KMS-11 (cell line): ENCODE measurements at regions not wholly inside any gene's neighbourhood (a gene's known extent, or its start where the extent isn't known, plus 50 kb on each side); places are given as distances from the start of the nearest gene placed in this dataset.
"Not testable (repeated sequence)": the region's sequence is repeated elsewhere in the genome, so short reads cannot be mapped to it uniquely, and the experiment has no call there.

Experiments
- H2AFZ ChIP-seq: fragments of 200-600 bp; sonication (generic); 2 replicates; pipeline ENCODE4 v1.6.1; 2016; ENCODE audit warnings: antibody characterized with exemption, mixed run types, low read depth
- H3K27ac ChIP-seq: fragments of 200-600 bp; sonication (generic); 2 replicates; pipeline ENCODE4 v1.6.1; 2016; ENCODE audit warnings: mild to moderate bottlenecking, mixed run types
- H3K27me3 ChIP-seq: fragments of 200-600 bp; sonication (generic); 2 replicates; pipeline ENCODE4 v1.6.1; 2017; ENCODE audit warnings: mild to moderate bottlenecking, low read depth, mixed run types, moderate library complexity; ENCODE audit not compliant: insufficient read depth
- H3K36me3 ChIP-seq: fragments of 200-600 bp; sonication (generic); 2 replicates; pipeline ENCODE4 v1.6.1; 2017; ENCODE audit warnings: mild to moderate bottlenecking, mixed run types; ENCODE audit not compliant: insufficient read depth
- H3K4me1 ChIP-seq: fragments of 200-600 bp; sonication (generic); 2 replicates; pipeline ENCODE4 v1.6.1; 2016; ENCODE audit warnings: mild to moderate bottlenecking, low read depth, mixed run types; ENCODE audit not compliant: poor library complexity, severe bottlenecking
- H3K4me2 ChIP-seq: fragments of 200-600 bp; sonication (generic); 2 replicates; pipeline ENCODE4 v1.7.0; 2016; ENCODE audit warnings: mild to moderate bottlenecking, mixed run types
- H3K4me3 ChIP-seq: fragments of 200-600 bp; sonication (generic); IDR thresholded peaks from 2 replicates; pipeline ENCODE4 v1.6.1; 2017; ENCODE audit warnings: low read depth, low read length, mixed read lengths; ENCODE audit not compliant: insufficient read depth
- H3K79me2 ChIP-seq: fragments of 200-600 bp; sonication (generic); 2 replicates; pipeline ENCODE4 v1.6.1; 2016; ENCODE audit warnings: low read depth, mixed run types; ENCODE audit not compliant: insufficient read depth
- H3K9ac ChIP-seq: fragments of 200-600 bp; sonication (generic); 2 replicates; pipeline ENCODE4 v1.6.1; 2016; ENCODE audit warnings: mild to moderate bottlenecking, mixed run types
- H4K20me1 ChIP-seq: fragments of 200-600 bp; sonication (generic); 2 replicates; pipeline ENCODE4 v1.6.1; 2016; ENCODE audit warnings: mild to moderate bottlenecking, mixed run types; ENCODE audit not compliant: insufficient read depth
- CTCF ChIP-seq: fragments of 200-600 bp; sonication (generic); conservative IDR thresholded peaks from 2 replicates; pipeline ENCODE4 v1.6.1; 2017; ENCODE audit warnings: low read depth, mild to moderate bottlenecking, antibody characterized with exemption, low read length, moderate library complexity, mixed read lengths

GRCh38 chr17:64749306-64749705, 87.2 kb upstream of the SMURF2 start:
- Histone ChIP-seq H3K9ac (no peak overlapping the region), H3K4me1 (no peaks in the 10 kb centered on the region), H3K36me3 (no peaks in the 10 kb centered on the region), H3K27me3 (no peaks in the 10 kb centered on the region), H3K79me2 (no peaks in the 10 kb centered on the region), H3K4me2 (no peak overlapping the region), H2AFZ (no peak overlapping the region), H3K27ac (no peak overlapping the region), H4K20me1 (no peaks in the 10 kb centered on the region), H3K4me3 (no peak overlapping the region)
- TF ChIP-seq CTCF: no peak

DNA sequence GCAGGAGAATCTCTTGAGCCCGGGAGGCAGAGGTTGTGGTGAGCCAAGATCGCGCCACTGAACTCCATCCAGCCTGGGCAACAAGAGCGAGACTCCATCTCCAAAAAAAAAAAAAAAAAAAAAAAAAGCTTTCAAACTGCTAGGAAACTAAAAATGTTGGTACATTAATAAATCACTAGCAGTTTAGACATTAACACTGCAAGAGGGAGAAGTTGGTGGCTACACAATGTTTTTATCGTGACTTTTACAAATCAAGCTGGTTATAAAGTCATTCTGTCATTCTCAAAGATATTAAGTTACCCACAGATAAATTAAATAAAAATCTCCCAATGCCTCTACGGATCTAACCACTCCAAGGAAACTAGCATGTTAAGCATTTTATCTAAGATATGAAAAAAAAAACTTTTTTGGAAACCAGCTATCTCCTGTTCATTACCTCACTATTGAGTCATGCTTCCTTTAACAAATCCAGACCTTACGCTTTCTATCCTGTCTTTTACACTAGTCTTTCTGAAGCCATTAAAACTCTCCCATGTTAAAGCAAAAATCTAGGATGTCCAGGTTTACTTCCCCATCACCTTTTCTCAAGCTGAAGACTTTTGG, 85.9 kb upstream of the SMURF2 start:
- no peak overlapping the region for H3K27ac ChIP-seq
- H3K27me3 ChIP-seq: no peaks in the 10 kb centered on the region
- H3K4me1 ChIP-seq: no peaks in the 10 kb centered on the region
- TF ChIP-seq CTCF: no peak
- H2AFZ ChIP-seq: no peak overlapping the region
- no peak overlapping the region for H3K9ac ChIP-seq
- H3K4me3 ChIP-seq: no peak overlapping the region
- H3K79me2 ChIP-seq: no peaks in the 10 kb centered on the region
- H3K36me3 ChIP-seq: no peaks in the 10 kb centered on the region
- H3K4me2 ChIP-seq: no peak overlapping the region
- H4K20me1 ChIP-seq: no peaks in the 10 kb centered on the region

- no peak overlapping the region for H3K27ac ChIP-seq
- H3K27me3 ChIP-seq: no peaks in the 10 kb centered on the region
- H3K4me2 ChIP-seq: no peak overlapping the region
- H3K79me2 ChIP-seq: no peaks in the 10 kb centered on the region
- no peaks in the 10 kb centered on the region for H3K36me3 ChIP-seq
- H3K9ac ChIP-seq: no peak overlapping the region
- no peaks in the 10 kb centered on the region for H4K20me1 ChIP-seq
- no peak for TF ChIP-seq CTCF
- H2AFZ ChIP-seq: no peak overlapping the region
- H3K4me3 ChIP-seq: no peak overlapping the region
- no peaks in the 10 kb centered on the region for H3K4me1 ChIP-seq
Observed at GRCh38 chr17:64742326-64742725, 80.2 kb upstream of the SMURF2 start.

DNA sequence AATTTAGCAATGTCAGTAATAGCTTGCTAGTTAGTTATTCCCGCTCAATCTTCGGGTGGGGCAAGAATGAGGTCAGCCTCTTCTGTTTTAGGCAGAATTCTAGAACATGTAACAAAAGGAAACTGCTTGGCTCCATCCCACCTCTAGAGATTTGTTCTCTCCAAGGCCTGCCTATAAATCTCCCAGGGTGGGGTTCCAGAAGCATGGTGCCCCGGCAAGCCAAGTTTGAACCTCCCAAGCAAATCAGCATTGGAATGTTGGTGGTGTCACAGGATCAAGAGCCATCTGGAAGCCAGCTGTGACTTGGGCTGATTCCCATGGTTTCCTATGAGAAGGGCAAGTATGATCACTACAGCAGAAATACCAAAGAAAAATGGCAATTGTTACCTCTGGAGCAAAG, 79.8 kb upstream of the SMURF2 start:
- H3K27ac ChIP-seq, H2AFZ ChIP-seq: not testable (repeated sequence)

GRCh38 chr17:64741038-64741641, 79.0 kb upstream of the SMURF2 start:
- no peaks in the 10 kb centered on the region for H3K36me3 ChIP-seq
- no peaks in the 10 kb centered on the region for H3K79me2 ChIP-seq
- H3K27ac ChIP-seq: no peak overlapping the region
- no peak for TF ChIP-seq CTCF
- H3K4me1 ChIP-seq: no peaks in the 10 kb centered on the region
- no peaks in the 10 kb centered on the region for H4K20me1 ChIP-seq
- H3K27me3 ChIP-seq: no peaks in the 10 kb centered on the region
- H3K9ac ChIP-seq: no peak overlapping the region
- H3K4me3 ChIP-seq: no peak overlapping the region
- H2AFZ ChIP-seq: no peak overlapping the region
- no peak overlapping the region for H3K4me2 ChIP-seq

More for the DNA sequence above, 79.8 kb upstream of the SMURF2 start:
- H4K20me1 ChIP-seq, H3K4me3 ChIP-seq, H3K27me3 ChIP-seq, H3K9ac ChIP-seq, H3K36me3 ChIP-seq, H3K4me2 ChIP-seq, H3K4me1 ChIP-seq, H3K79me2 ChIP-seq: not testable (repeated sequence)
